Progenitor cell of endocrine pancreas (in vitro differentiated cells): ENCODE measurements at regions not wholly inside any gene's neighbourhood (a gene's known extent, or its start where the extent isn't known, plus 50 kb on each side); places are given as distances from the start of the nearest gene placed in this dataset.

ENCODE experiments used
- DNase-seq: peaks from one replicate; pipeline ENCODE4 v3.0.0; 2021; ENCODE audit warnings: low spot score; ENCODE audit not compliant: unreplicated experiment
- H3K27ac Mint-ChIP-seq: 2 replicates; pipeline ENCODE4 v1.8.0; 2021; ENCODE audit warnings: mild to moderate bottlenecking, moderate library complexity, mixed read lengths
- H3K27me3 Mint-ChIP-seq: 2 replicates; pipeline ENCODE4 v1.8.0; 2021; ENCODE audit warnings: mixed read lengths
- H3K36me3 Mint-ChIP-seq: 2 replicates; pipeline ENCODE4 v1.8.0; 2022; ENCODE audit warnings: mixed read lengths; ENCODE audit not compliant: insufficient read depth
- H3K4me1 Mint-ChIP-seq: 2 replicates; pipeline ENCODE4 v1.8.0; 2021; ENCODE audit warnings: low read depth, mixed read lengths
- H3K4me3 Mint-ChIP-seq: 2 replicates; pipeline ENCODE4 v1.8.0; 2021; ENCODE audit warnings: low read depth, mild to moderate bottlenecking, moderate library complexity, mixed read lengths
- H3K9me3 Mint-ChIP-seq: 2 replicates; pipeline ENCODE4 v1.8.0; 2021; ENCODE audit warnings: low read depth, mixed read lengths
- TF ChIP-seq, protein P1 (sequence below): fragments of 200-600 bp; sonication (generic); IDR thresholded peaks from one replicate; pipeline ENCODE4 v1.5.0; 2021; ENCODE audit warnings: antibody characterized with exemption, mild to moderate bottlenecking; ENCODE audit not compliant: unreplicated experiment

DNA sequence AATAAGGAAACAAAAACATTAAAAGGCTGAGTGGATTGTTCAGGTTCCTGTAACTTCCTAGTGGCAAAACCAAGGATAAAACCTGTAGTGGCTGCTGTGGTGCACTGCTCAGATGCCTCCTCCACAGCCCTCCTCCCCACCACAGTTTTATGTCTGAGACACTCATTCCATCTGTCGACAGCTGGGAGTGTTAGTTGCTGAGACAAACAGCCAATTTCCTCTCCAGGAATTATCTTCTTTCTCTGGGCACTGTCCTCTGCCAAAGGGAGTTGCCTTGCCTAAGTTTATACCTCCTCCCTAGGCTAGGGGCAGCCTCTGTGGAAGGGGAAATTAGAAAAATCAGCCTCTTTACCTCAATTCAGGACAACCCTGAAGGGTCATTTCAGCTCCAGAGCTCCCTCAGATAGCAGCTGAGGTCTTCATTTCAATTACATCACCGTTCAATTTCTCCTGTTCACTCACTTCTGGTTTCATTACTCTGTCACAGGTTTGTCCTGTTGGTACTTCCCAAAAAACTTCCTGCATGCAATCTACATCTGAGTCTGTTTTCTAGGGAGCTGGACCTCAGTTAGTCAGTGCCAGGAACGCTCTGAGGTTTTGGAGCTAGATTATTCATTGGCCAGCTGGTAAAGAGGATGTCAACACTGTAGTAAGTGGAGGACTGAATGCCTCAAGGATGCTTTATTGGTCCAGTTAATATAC lies 74.9 kb upstream of the ATP2B1 start:
- TF ChIP-seq, protein P1, sequence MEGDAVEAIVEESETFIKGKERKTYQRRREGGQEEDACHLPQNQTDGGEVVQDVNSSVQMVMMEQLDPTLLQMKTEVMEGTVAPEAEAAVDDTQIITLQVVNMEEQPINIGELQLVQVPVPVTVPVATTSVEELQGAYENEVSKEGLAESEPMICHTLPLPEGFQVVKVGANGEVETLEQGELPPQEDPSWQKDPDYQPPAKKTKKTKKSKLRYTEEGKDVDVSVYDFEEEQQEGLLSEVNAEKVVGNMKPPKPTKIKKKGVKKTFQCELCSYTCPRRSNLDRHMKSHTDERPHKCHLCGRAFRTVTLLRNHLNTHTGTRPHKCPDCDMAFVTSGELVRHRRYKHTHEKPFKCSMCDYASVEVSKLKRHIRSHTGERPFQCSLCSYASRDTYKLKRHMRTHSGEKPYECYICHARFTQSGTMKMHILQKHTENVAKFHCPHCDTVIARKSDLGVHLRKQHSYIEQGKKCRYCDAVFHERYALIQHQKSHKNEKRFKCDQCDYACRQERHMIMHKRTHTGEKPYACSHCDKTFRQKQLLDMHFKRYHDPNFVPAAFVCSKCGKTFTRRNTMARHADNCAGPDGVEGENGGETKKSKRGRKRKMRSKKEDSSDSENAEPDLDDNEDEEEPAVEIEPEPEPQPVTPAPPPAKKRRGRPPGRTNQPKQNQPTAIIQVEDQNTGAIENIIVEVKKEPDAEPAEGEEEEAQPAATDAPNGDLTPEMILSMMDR, result no peak
- Mint-ChIP-seq H3K4me3 (no peak overlapping the region), H3K27me3 (no peaks in the 10 kb centered on the region), H3K36me3 (peaks cover 4% of the 10 kb centered on the region), H3K27ac (no peak overlapping the region), H3K9me3 (peaks cover 17% of the 10 kb centered on the region), H3K4me1 (no peaks in the 10 kb centered on the region)
- no peak for DNase-seq

DNA sequence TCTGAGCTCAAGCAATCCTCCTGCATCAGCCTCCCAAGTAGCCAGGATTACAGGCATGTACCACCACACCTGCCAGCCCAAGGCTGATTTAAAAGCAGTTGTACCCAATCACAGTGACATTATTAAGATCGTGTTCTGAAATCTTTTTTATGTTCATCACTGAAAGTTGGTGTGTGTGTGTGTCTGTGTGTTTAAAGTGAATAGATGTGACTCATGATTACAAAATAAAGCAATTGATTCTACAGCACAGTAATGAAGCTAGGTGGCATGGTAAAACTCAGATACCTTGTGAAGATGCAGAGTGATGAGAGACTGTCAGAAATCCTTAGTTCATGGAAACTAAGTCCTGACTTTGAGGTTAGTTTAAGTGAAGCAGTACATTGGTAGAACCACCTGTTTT lies 74.2 kb upstream of the ATP2B1 start:
- Mint-ChIP-seq H3K4me1 (no peaks in the 10 kb centered on the region), H3K36me3 (peaks cover 4% of the 10 kb centered on the region), H3K9me3 (peaks cover 14% of the 10 kb centered on the region), H3K27me3 (no peaks in the 10 kb centered on the region), H3K4me3 (no peak overlapping the region), H3K27ac (no peak overlapping the region)
- TF ChIP-seq, protein P1, result no peak
- no peak for DNase-seq

DNA sequence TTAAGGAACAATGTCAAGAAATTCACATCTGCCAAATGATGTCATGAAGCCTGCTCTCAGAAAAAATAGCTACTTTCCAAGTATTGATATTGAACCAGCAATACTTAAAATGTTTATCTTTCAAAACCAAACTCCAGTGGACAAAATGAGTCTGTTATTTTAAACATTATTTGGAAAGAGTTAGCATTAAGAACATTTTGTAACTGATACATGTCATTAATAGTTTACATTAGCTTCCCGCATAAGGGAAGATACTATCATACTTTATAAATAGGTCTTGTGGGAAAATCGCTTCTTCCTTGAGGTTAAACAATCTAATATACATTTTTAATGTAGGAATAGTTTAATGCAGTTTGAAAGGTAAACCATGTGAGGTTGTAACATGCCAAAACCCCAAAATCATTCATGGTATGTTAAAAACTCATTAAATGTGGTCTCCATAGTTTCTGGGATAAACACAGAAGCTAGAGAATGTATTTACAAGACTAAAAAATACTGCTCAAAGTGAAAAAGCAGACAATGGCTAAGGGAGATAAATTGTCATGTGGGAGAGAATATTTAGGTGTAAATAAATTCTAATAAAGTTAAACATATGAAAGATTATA lies 73.4 kb upstream of the ATP2B1 start:
- Mint-ChIP-seq H3K4me3 (no peak overlapping the region), H3K9me3 (peaks cover 12% of the 10 kb centered on the region), H3K27ac (no peak overlapping the region), H3K27me3 (no peaks in the 10 kb centered on the region), H3K36me3 (peaks cover 3% of the 10 kb centered on the region), H3K4me1 (no peaks in the 10 kb centered on the region)
- TF ChIP-seq, protein P1, result no peak
- no peak for DNase-seq

DNA sequence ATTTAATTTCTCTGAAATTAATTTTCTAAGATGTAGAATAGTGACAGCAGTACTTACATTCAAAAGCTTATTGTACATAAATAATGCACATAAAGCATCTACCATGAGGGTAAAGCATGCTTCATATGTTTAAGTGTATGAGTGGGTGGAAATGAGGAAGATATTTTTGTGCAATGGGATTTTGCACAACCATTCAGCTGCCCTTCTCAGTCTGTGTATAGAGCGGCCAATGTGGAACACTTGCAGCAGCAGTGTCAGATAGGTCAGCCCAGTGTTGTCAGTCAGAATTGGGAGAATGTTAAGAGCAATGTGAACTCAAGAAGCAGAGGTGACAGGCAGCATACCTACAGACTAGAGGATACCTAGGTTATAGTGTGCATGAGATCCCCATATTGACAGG lies 72.5 kb upstream of the ATP2B1 start:
- Mint-ChIP-seq H3K4me3 (no peak overlapping the region), H3K9me3 (peaks cover 7% of the 10 kb centered on the region), H3K27ac (no peak overlapping the region), H3K27me3 (no peaks in the 10 kb centered on the region), H3K36me3 (peaks cover 2% of the 10 kb centered on the region), H3K4me1 (no peaks in the 10 kb centered on the region)
- no peak for DNase-seq
- TF ChIP-seq, protein P1, result no peak

DNA sequence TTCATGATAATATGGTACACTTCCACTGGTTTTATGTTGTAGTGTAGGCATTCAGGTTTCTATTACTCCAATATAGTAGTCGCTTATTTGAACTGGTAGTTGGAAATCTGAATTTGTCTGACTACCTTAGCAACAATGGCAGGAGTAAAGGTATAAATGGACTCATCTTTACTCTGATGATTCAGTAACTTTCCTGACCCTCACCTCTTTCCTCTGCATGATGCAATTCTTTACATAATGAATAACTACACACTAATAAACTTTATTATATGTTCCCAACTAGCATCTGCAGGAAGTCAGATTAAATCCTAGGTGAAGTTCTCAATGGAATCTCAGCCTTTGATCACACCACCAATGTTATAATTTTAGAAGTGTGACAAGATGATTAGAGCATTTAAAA lies 70.5 kb upstream of the ATP2B1 start:
- no peak for DNase-seq
- Mint-ChIP-seq H3K27ac (no peak overlapping the region), H3K27me3 (no peaks in the 10 kb centered on the region), H3K9me3 (no peaks in the 10 kb centered on the region), H3K36me3 (no peaks in the 10 kb centered on the region), H3K4me3 (no peak overlapping the region), H3K4me1 (peaks cover 9% of the 10 kb centered on the region)
- TF ChIP-seq, protein P1, result no peak
